Parathyroid adenoma (tissue), 2 donors: ENCODE measurements at regions not wholly inside any gene's neighbourhood (a gene's known extent, or its start where the extent isn't known, plus 50 kb on each side); places are given as distances from the start of the nearest gene placed in this dataset.

Source experiments
- H2AFZ ChIP-seq: fragments of 300-600 bp; sonication (generic); one replicate; pipeline ENCODE4 v1.7.0; 2017; ENCODE audit warnings: antibody characterized with exemption, mild to moderate bottlenecking
- H3K27ac ChIP-seq: fragments of 300-600 bp; sonication (generic); one replicate; pipeline ENCODE4 v1.7.0; 2017
- H3K27me3 ChIP-seq: fragments of 300-600 bp; sonication (generic); one replicate; pipeline ENCODE4 v1.7.0; 2017; ENCODE audit warnings: low read length; ENCODE audit not compliant: control insufficient read depth, insufficient read depth
- H3K36me3 ChIP-seq: fragments of 300-600 bp; sonication (generic); one replicate; pipeline ENCODE4 v1.7.0; 2017; ENCODE audit warnings: low read length; ENCODE audit not compliant: control insufficient read depth, insufficient read depth
- H3K4me1 ChIP-seq: fragments of 300-600 bp; sonication (generic); one replicate; pipeline ENCODE4 v1.7.0; 2017; ENCODE audit warnings: control low read depth
- H3K4me2 ChIP-seq: fragments of 300-600 bp; sonication (generic); one replicate; pipeline ENCODE4 v1.7.0; 2017; ENCODE audit warnings: low read length
- H3K4me3 ChIP-seq: fragments of 300-600 bp; sonication (generic); one replicate; pipeline ENCODE4 v1.7.0; 2017; ENCODE audit warnings: low read depth, low read length
- H3K79me2 ChIP-seq: fragments of 300-600 bp; sonication (generic); one replicate; pipeline ENCODE4 v1.7.0; 2017; ENCODE audit warnings: control low read depth
- H3K9ac ChIP-seq: fragments of 300-600 bp; sonication (generic); one replicate; pipeline ENCODE4 v1.7.0; 2017; ENCODE audit warnings: mild to moderate bottlenecking
- H3K9me3 ChIP-seq: fragments of 300-600 bp; sonication (generic); one replicate; pipeline ENCODE4 v1.7.0; 2017; ENCODE audit warnings: low read length; ENCODE audit not compliant: control insufficient read depth
- TF ChIP-seq, protein P1 (sequence below): fragments of 300-600 bp; sonication (generic); IDR thresholded peaks from one replicate; pipeline ENCODE4 v1.7.0; 2017; ENCODE audit warnings: antibody characterized with exemption, mild to moderate bottlenecking
- donor health status: primary hyperparathyroidism.

DNA sequence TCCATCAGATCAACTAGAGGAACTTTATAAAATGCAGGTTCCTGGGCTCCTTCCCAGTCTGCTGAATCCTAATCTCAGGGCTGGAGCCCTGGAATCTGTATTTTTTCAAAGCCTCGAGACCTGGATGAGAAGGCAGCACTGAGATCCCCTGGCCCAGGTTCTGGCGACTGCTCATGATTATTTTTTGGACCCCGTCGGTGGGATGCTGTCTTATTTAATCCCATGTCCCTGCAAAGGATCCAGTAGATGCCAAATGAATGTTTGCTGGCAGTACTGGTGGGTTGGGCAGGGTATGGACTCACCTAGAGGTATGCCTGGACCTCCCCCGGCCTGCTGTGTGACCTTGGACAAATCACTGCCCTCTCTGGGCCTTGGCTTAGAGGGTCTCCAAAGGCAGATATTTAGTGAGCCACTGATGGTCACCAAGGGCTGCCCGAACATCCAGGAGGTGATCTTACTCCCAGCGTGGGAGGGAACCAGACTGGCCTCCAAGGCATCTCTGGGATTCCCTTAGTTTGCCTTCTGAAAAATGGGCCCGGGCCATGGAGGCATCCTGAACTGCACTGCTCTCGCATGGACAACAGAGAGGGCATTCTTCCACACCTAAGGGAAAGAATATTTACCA lies 91.6 kb upstream of the RUNX3 start:
- H3K4me2 ChIP-seq, result no peak overlapping the region
- H3K9me3 ChIP-seq, result no peaks in the 10 kb centered on the region
- H3K9ac ChIP-seq, result no peak overlapping the region
- no peaks in the 10 kb centered on the region for H3K79me2 ChIP-seq
- H3K4me1 ChIP-seq, result no peaks in the 10 kb centered on the region
- no peak overlapping the region for H3K4me3 ChIP-seq
- TF ChIP-seq, protein P1, sequence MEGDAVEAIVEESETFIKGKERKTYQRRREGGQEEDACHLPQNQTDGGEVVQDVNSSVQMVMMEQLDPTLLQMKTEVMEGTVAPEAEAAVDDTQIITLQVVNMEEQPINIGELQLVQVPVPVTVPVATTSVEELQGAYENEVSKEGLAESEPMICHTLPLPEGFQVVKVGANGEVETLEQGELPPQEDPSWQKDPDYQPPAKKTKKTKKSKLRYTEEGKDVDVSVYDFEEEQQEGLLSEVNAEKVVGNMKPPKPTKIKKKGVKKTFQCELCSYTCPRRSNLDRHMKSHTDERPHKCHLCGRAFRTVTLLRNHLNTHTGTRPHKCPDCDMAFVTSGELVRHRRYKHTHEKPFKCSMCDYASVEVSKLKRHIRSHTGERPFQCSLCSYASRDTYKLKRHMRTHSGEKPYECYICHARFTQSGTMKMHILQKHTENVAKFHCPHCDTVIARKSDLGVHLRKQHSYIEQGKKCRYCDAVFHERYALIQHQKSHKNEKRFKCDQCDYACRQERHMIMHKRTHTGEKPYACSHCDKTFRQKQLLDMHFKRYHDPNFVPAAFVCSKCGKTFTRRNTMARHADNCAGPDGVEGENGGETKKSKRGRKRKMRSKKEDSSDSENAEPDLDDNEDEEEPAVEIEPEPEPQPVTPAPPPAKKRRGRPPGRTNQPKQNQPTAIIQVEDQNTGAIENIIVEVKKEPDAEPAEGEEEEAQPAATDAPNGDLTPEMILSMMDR, result no peak
- no peaks in the 10 kb centered on the region for H3K36me3 ChIP-seq
- H2AFZ ChIP-seq, result no peak overlapping the region
- no peaks in the 10 kb centered on the region for H3K27me3 ChIP-seq
- H3K27ac ChIP-seq, result no peak overlapping the region

DNA sequence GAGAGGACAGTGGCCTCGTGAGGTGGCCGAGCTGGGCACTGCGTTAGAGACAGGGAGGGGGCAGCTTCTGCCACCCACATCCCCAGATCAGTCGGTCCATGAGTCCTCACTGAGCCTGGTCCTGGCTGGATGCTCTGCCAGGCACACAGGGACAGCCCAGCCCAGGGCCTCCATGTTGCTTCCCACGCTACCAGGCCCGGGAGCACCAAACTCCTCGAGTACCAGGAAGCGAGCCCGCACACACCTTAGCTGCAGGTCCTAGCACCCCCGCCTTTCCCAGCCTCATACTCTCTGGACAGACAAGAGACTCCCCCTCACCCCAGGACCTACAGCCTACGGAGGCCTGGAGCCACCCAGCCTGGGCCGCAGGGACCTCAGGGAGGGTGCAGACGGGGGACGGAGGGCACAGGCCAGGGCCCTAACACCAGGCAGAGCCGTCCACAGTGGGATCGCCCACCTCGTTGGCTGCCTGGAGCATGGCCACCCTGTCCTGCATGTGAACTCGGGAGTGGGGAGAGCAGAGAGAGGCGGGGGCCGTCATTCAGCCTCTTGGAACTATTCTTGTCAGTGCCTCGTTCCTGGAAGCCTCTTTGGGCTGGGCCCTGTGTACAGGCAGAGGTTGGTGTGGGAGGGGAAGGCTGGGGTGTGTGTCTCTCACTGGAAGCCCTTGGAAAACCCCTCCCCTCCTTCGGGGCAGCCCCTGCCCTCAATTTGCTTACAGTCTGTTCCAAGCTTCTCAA lies 90.9 kb upstream of the RUNX3 start:
- no peak overlapping the region for H3K4me3 ChIP-seq
- H3K9ac ChIP-seq, result no peak overlapping the region
- TF ChIP-seq, protein P1, result no peak
- no peak overlapping the region for H3K27ac ChIP-seq
- no peaks in the 10 kb centered on the region for H3K9me3 ChIP-seq
- H3K4me1 ChIP-seq, result no peaks in the 10 kb centered on the region
- no peak overlapping the region for H3K4me2 ChIP-seq
- no peaks in the 10 kb centered on the region for H3K36me3 ChIP-seq
- H2AFZ ChIP-seq, result no peak overlapping the region
- no peaks in the 10 kb centered on the region for H3K27me3 ChIP-seq
- no peaks in the 10 kb centered on the region for H3K79me2 ChIP-seq

DNA sequence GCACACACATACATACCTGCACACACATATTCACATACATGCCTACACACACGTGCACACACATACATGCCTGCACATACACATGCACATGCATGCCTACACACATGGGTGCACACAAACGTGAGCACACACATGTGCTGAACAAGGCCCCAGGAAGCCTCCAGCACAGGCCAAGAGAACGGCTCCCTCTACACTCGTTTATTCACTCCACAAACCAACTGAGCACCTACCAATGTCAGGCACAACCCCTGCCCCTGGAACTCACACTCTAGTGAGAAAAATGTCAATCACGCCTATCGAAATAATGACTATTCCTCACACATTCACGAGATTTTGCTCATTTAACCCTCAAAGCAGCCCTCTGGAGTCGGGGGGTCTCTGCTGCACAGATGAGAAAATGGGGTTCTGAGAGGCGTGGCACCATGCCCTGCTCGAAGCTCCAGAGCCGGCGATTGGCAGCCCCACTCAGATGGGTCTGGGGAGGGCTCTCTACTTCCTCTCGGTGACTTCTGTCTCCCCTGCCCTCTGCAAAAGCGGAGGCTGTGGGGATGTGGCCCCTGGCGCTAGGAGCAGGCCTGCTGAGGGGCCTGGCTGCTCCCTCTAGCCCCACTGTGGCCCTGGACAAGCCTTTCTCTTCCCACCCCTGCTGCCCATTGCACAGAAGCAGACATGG lies 90.2 kb upstream of the RUNX3 start:
- Histone ChIP-seq H3K4me1 (no peaks in the 10 kb centered on the region), H3K79me2 (no peaks in the 10 kb centered on the region), H3K4me3 (no peak overlapping the region), H2AFZ (no peak overlapping the region), H3K4me2 (no peak overlapping the region), H3K9ac (no peak overlapping the region), H3K27me3 (no peaks in the 10 kb centered on the region), H3K27ac (no peak overlapping the region), H3K36me3 (no peaks in the 10 kb centered on the region), H3K9me3 (no peaks in the 10 kb centered on the region)
- TF ChIP-seq, protein P1, result no peak

DNA sequence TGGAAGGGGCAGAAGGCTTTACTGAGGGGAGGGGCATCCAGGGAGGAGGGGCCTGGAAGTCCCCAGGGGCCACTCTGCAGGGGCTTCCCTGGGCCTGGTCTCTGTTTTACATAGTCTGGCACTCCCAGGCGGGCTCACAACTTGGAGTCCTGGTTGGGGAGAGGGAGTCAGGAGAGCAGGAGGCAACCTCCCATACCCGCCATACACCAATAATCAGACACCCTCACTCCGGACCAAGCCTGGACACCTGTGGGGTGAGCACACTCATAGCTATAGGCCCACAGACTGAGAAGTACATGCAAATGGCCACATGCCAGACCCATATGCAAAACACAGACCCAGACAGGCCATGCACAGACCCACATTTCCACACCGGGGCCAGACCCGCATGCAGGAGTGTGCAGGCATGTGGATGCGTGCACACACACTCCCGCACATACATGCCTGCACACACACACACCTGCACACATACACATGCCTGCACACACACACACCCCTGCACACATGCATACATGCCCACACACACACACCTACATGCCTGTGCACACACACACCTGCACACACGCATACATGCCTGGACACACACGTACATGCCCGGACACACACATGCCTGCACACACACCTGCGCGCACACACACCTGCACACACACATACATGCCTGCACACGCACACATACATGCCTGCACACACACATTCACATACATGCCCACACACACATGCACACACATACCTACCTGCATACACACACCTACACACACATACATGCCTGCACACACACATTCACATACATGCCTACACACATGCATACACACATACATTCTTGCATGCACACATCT lies 89.5 kb upstream of the RUNX3 start:
- H3K4me1 ChIP-seq, result no peaks in the 10 kb centered on the region
- H3K27ac ChIP-seq, result no peak overlapping the region
- no peak overlapping the region for H3K9ac ChIP-seq
- TF ChIP-seq, protein P1, result no peak
- no peaks in the 10 kb centered on the region for H3K9me3 ChIP-seq
- no peak overlapping the region for H2AFZ ChIP-seq
- H3K4me2 ChIP-seq, result no peak overlapping the region
- no peaks in the 10 kb centered on the region for H3K79me2 ChIP-seq
- no peaks in the 10 kb centered on the region for H3K36me3 ChIP-seq
- no peaks in the 10 kb centered on the region for H3K27me3 ChIP-seq
- no peak overlapping the region for H3K4me3 ChIP-seq
